ENCODE measurements at regions not wholly inside any gene's neighbourhood (a gene's known extent, or its start where the extent isn't known, plus 50 kb on each side); places are given as distances from the start of the nearest gene placed in this dataset.

DNA sequence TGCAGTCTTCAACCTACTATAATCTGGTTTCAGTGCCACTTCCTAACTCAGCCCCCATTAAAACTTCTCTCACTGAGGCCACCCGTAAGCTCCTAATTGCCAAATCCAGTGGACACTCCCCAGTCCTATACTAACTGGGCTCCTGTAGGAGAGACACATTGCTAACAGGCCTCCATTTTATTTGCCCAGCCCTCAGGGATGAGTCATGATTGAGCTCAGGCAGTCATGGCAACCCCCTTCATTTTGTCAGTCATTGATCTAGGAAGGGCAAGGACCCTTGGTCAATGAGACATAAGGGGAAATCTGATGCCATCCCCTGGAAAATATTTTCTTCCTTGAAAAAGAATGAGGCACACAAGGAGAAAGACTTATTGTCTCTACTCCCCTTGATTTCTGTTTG, 70.1 kb upstream of the HIF1A start:
- no peaks in the 10 kb centered on the region for H3K27me3 ChIP-seq (ENCODE audit: control insufficient read depth in 1 of 2, insufficient read depth in 2 of 2, low read length in 2 of 2)

DNA sequence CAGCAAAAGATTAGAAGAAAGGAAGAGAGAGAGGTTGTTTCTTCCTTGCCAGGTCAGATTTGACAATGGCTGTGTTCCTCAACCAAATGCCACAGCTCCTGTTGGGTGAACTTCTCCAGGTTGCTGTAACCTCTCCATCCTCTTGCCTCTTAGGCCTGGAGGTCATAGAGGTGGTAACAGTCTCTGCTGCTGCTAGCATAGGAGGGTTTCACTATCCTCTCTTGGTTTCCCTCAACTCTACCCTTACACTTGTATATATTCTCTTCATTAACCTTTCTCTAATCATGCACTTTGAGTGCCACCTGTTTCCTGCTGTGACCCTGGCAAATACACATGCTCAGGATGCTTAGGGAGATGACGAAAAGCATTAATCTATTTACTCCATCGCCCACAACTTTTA, 67.7 kb upstream of the HIF1A start:
- H3K4me3 ChIP-seq (ENCODE audit: low read depth in 1 of 2, low read length in 2 of 2): no peak overlapping the region
- H3K27me3 ChIP-seq (ENCODE audit: control insufficient read depth in 1 of 2, insufficient read depth in 2 of 2, low read length in 2 of 2): no peaks in the 10 kb centered on the region
- H3K36me3 ChIP-seq (ENCODE audit: control insufficient read depth in 1 of 2, insufficient read depth in 2 of 2, low read length in 2 of 2): no peaks in the 10 kb centered on the region
- H3K9ac ChIP-seq (ENCODE audit: low read depth in 1 of 2, low read length in 2 of 2): no peak overlapping the region
- H3K9me3 ChIP-seq (ENCODE audit: control insufficient read depth in 1 of 2, low read length in 2 of 2): no peaks in the 10 kb centered on the region
- no peak overlapping the region for H3K27ac ChIP-seq (ENCODE audit: low read depth, low read length)
- H3K4me1 ChIP-seq (ENCODE audit: control insufficient read depth in 1 of 2, insufficient read depth in 2 of 2, low read length in 2 of 2): peaks cover 3 to 5% of the 10 kb centered on the region in 2 donors

More for the DNA sequence above, 70.1 kb upstream of the HIF1A start:
- no peaks in the 10 kb centered on the region for H3K9me3 ChIP-seq (ENCODE audit: control insufficient read depth in 1 of 2, low read length in 2 of 2)
- H3K4me1 ChIP-seq (ENCODE audit: control insufficient read depth in 1 of 2, insufficient read depth in 2 of 2, low read length in 2 of 2): no peaks in the 10 kb centered on the region
- H3K4me3 ChIP-seq (ENCODE audit: low read depth in 1 of 2, low read length in 2 of 2): no peak overlapping the region
- H3K27ac ChIP-seq (ENCODE audit: low read depth, low read length): no peak overlapping the region
- H3K36me3 ChIP-seq (ENCODE audit: control insufficient read depth in 1 of 2, insufficient read depth in 2 of 2, low read length in 2 of 2): no peaks in the 10 kb centered on the region
- H3K9ac ChIP-seq (ENCODE audit: low read depth in 1 of 2, low read length in 2 of 2): no peak overlapping the region

DNA sequence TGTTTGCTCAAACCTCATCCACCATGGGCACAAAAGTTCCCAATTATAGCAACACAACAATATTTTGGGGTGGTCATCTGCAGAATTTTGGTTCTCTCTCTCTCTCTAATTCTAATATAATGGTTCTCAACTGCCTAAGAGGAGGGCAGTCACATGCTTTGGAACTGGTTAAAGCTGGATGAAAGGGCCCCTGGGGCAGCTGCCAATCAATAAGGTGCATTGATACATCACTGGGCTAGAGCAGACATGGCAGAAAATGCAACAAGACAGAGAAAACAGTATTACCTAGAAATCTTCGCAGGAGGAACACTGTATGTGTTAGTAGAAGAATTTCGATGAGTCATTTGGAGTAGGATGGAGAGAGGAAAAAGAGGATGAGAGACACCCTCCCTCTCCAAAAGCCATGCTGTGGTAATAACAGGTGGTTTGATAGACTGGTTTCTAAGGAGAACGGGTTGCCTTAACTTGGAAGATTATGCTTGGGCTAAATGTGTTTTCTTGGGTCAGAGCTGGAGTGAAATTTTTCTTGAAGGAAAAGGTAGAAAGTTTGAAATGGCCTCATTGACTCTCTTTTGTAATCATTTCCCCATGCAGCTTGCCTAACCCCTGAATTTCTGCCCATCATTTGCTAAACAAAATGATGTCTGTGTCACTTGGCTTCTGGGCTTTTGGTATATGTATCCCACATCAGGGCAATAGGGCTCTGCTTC, 67.1 kb upstream of the HIF1A start:
- Histone ChIP-seq H3K9me3 (ENCODE audit: control insufficient read depth in 1 of 2, low read length in 2 of 2) (no peaks in the 10 kb centered on the region), H3K9ac (ENCODE audit: low read depth in 1 of 2, low read length in 2 of 2) (no peak overlapping the region), H3K36me3 (ENCODE audit: control insufficient read depth in 1 of 2, insufficient read depth in 2 of 2, low read length in 2 of 2) (no peaks in the 10 kb centered on the region), H3K4me3 (ENCODE audit: low read depth in 1 of 2, low read length in 2 of 2) (no peak overlapping the region), H3K27me3 (ENCODE audit: control insufficient read depth in 1 of 2, insufficient read depth in 2 of 2, low read length in 2 of 2) (no peaks in the 10 kb centered on the region), H3K27ac (ENCODE audit: low read depth, low read length) (no peak overlapping the region), H3K4me1 (ENCODE audit: control insufficient read depth in 1 of 2, insufficient read depth in 2 of 2, low read length in 2 of 2) (peaks cover 3 to 5% of the 10 kb centered on the region in 2 donors)

DNA sequence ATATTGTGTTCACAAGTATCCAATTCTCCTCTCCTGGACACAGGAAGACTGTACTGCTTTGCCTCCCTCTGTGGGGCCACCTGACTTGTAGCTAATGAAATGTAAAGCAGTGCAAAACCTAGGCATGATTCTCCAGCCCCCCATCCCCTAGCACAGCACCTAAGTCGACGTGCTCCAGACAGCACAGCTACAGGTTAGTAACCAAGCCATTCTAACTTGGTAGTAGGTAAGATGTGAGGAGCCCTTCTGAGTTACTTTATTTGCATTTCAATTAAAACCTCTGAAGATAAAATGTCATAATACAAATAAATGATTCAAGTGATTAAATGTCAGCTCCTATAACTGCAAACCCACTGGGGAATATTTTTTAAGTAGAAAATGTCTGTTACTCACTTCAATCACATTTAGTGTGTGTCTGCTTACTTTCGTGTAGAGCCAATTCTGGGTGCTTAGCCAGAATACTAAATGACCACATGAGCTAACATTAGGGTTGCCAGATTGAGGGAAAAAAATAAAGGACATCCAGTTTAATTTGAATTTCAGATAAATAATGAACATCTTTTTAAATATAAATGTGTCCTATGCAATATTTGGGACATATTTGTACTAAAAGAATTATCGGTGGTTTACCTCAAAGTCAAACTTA, 64.8 kb upstream of the HIF1A start:
- Histone ChIP-seq H3K27ac (ENCODE audit: low read depth, low read length) (no peak overlapping the region), H3K27me3 (ENCODE audit: control insufficient read depth in 1 of 2, insufficient read depth in 2 of 2, low read length in 2 of 2) (no peaks in the 10 kb centered on the region), H3K4me1 (ENCODE audit: control insufficient read depth in 1 of 2, insufficient read depth in 2 of 2, low read length in 2 of 2) (peaks cover 3 to 5% of the 10 kb centered on the region in 2 donors), H3K36me3 (ENCODE audit: control insufficient read depth in 1 of 2, insufficient read depth in 2 of 2, low read length in 2 of 2) (no peaks in the 10 kb centered on the region), H3K4me3 (ENCODE audit: low read depth in 1 of 2, low read length in 2 of 2) (no peak overlapping the region), H3K9me3 (ENCODE audit: control insufficient read depth in 1 of 2, low read length in 2 of 2) (no peaks in the 10 kb centered on the region), H3K9ac (ENCODE audit: low read depth in 1 of 2, low read length in 2 of 2) (no peak overlapping the region)

DNA sequence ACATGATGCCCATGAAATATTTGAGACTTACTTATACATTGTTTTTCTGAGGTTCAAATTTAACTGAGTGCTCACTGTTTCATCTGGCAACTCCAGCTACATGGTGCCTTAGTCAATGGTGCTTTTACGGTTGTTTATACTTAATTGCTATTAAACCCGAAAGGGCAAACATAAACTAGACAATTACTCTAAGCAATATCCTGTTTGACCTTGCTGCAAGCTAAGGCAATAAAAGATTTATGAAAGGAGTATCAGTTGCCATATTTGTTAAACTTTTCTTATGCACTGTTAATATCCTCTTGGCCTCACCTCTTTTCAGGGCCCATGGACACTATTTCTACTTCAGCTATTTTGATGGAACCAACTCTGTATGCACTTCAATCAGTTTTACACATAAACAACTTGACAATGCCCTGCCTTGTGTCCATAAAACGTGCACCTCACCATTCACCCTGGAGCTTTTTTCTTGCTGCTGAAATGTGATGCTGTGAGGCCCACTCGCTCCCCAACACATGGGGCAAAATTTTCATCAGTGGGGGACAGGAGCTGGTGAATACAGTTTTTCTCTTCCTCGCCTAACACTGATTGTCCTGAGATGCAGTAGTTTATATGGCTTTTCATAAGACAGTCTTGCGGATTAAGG, 64.1 kb upstream of the HIF1A start:
- no peak overlapping the region for H3K4me3 ChIP-seq (ENCODE audit: low read depth in 1 of 2, low read length in 2 of 2)
- no peak overlapping the region for H3K27ac ChIP-seq (ENCODE audit: low read depth, low read length)
- H3K9ac ChIP-seq (ENCODE audit: low read depth in 1 of 2, low read length in 2 of 2): no peak overlapping the region
- no peaks in the 10 kb centered on the region for H3K9me3 ChIP-seq (ENCODE audit: control insufficient read depth in 1 of 2, low read length in 2 of 2)
- peaks cover 3 to 5% of the 10 kb centered on the region in 2 donors for H3K4me1 ChIP-seq (ENCODE audit: control insufficient read depth in 1 of 2, insufficient read depth in 2 of 2, low read length in 2 of 2)
- no peaks in the 10 kb centered on the region for H3K36me3 ChIP-seq (ENCODE audit: control insufficient read depth in 1 of 2, insufficient read depth in 2 of 2, low read length in 2 of 2)
- no peaks in the 10 kb centered on the region for H3K27me3 ChIP-seq (ENCODE audit: control insufficient read depth in 1 of 2, insufficient read depth in 2 of 2, low read length in 2 of 2)

DNA sequence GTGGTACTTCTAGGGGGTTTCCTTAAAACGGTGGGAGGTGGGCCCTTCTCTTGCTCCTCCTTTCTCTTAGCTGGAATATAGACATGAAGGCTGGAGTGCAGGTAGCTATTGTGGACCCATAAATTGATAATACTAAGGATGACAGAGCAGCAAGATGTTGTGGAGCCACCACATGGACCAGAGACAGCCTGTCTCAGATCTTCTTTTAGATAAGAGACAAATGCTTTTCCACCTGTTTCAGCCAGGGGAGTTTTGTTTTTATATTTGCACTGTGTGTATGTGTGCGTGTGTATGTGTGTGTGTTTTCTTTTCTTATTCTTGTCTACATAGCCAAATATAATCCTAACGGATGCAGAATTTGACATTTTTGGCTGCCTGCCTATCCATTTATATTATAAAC, 62.9 kb upstream of the HIF1A start:
- Histone ChIP-seq H3K9me3 (ENCODE audit: control insufficient read depth in 1 of 2, low read length in 2 of 2) (no peaks in the 10 kb centered on the region), H3K9ac (ENCODE audit: low read depth in 1 of 2, low read length in 2 of 2) (no peak overlapping the region), H3K27ac (ENCODE audit: low read depth, low read length) (no peak overlapping the region), H3K36me3 (ENCODE audit: control insufficient read depth in 1 of 2, insufficient read depth in 2 of 2, low read length in 2 of 2) (no peaks in the 10 kb centered on the region), H3K4me1 (ENCODE audit: control insufficient read depth in 1 of 2, insufficient read depth in 2 of 2, low read length in 2 of 2) (peaks cover 3 to 5% of the 10 kb centered on the region in 2 donors), H3K27me3 (ENCODE audit: control insufficient read depth in 1 of 2, insufficient read depth in 2 of 2, low read length in 2 of 2) (no peaks in the 10 kb centered on the region), H3K4me3 (ENCODE audit: low read depth in 1 of 2, low read length in 2 of 2) (no peak overlapping the region)

DNA sequence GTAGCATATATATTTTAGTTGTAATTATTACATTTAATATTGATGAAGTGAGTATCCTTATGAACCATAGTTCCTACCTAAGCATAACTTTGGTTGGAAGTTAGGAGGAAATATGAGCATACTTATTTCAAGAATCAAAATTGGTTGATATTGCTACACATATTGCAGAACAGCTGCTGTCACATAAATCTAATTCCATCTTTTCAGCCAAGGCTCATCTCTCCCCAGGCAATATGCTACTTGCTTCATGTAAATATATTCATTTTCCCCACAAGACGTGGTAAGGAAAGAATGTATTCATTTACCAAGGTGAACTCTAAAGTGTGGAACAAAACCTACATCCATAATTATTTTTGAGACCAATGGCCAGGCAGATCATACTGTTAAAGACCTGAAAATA, 62.5 kb upstream of the HIF1A start:
- Histone ChIP-seq H3K27me3 (ENCODE audit: control insufficient read depth in 1 of 2, insufficient read depth in 2 of 2, low read length in 2 of 2) (no peaks in the 10 kb centered on the region), H3K9me3 (ENCODE audit: control insufficient read depth in 1 of 2, low read length in 2 of 2) (no peaks in the 10 kb centered on the region), H3K27ac (ENCODE audit: low read depth, low read length) (no peak overlapping the region), H3K36me3 (ENCODE audit: control insufficient read depth in 1 of 2, insufficient read depth in 2 of 2, low read length in 2 of 2) (no peaks in the 10 kb centered on the region), H3K4me3 (ENCODE audit: low read depth in 1 of 2, low read length in 2 of 2) (no peak overlapping the region), H3K4me1 (ENCODE audit: control insufficient read depth in 1 of 2, insufficient read depth in 2 of 2, low read length in 2 of 2) (peaks cover 3 to 7% of the 10 kb centered on the region in 2 donors), H3K9ac (ENCODE audit: low read depth in 1 of 2, low read length in 2 of 2) (no peak overlapping the region)

DNA sequence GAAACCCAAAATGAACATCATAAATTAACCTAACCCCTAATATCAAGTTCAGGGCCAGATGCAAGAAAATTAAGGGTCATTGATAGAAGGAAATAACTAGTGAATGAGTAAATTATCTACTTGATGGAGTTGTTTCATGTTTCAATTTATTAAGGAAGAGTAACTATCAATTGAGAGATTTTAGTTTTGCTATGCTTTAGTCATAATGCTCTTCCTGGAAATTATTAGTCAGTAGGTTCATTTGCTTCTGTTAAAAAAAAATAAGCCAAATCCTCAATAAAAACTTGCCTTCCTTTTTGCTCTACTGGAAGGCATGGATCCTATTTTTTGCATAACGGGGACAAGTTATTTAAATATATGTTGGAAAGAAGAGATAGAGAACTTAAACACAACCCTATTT, 59.0 kb upstream of the HIF1A start:
- Histone ChIP-seq H3K9me3 (ENCODE audit: control insufficient read depth in 1 of 2, low read length in 2 of 2) (no peaks in the 10 kb centered on the region), H3K4me3 (ENCODE audit: low read depth in 1 of 2, low read length in 2 of 2) (no peak overlapping the region), H3K27me3 (ENCODE audit: control insufficient read depth in 1 of 2, insufficient read depth in 2 of 2, low read length in 2 of 2) (no peaks in the 10 kb centered on the region), H3K27ac (ENCODE audit: low read depth, low read length) (no peak overlapping the region), H3K36me3 (ENCODE audit: control insufficient read depth in 1 of 2, insufficient read depth in 2 of 2, low read length in 2 of 2) (no peaks in the 10 kb centered on the region), H3K4me1 (ENCODE audit: control insufficient read depth in 1 of 2, insufficient read depth in 2 of 2, low read length in 2 of 2) (peaks cover under 1 to 15% of the 10 kb centered on the region in 2 donors), H3K9ac (ENCODE audit: low read depth in 1 of 2, low read length in 2 of 2) (no peak overlapping the region)

DNA sequence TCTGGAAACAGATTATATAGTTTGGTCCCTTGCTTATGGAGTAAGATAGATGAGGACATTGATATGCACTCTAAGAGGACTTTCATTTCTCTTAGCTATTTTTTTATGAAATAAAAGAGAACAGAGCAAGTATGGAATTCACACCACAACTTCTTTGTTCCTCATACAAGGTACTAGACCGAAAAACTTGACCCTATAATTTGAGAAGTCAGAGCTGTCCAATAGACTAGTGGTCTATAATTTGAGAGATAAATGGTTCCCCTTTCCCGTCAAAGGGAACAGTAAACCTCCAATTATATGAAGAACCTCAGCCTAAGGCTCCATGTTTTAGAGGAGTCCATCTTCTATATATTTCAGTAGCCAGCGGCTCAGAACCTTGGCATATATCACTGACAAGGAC, 58.5 kb upstream of the HIF1A start:
- H3K27ac ChIP-seq (ENCODE audit: low read depth, low read length): no peak overlapping the region
- no peaks in the 10 kb centered on the region for H3K9me3 ChIP-seq (ENCODE audit: control insufficient read depth in 1 of 2, low read length in 2 of 2)
- no peaks in the 10 kb centered on the region for H3K36me3 ChIP-seq (ENCODE audit: control insufficient read depth in 1 of 2, insufficient read depth in 2 of 2, low read length in 2 of 2)
- no peak overlapping the region for H3K9ac ChIP-seq (ENCODE audit: low read depth in 1 of 2, low read length in 2 of 2)
- H3K4me1 ChIP-seq (ENCODE audit: control insufficient read depth in 1 of 2, insufficient read depth in 2 of 2, low read length in 2 of 2): peaks cover 0 to 14% of the 10 kb centered on the region in 2 donors
- no peak overlapping the region for H3K4me3 ChIP-seq (ENCODE audit: low read depth in 1 of 2, low read length in 2 of 2)
- no peaks in the 10 kb centered on the region for H3K27me3 ChIP-seq (ENCODE audit: control insufficient read depth in 1 of 2, insufficient read depth in 2 of 2, low read length in 2 of 2)

DNA sequence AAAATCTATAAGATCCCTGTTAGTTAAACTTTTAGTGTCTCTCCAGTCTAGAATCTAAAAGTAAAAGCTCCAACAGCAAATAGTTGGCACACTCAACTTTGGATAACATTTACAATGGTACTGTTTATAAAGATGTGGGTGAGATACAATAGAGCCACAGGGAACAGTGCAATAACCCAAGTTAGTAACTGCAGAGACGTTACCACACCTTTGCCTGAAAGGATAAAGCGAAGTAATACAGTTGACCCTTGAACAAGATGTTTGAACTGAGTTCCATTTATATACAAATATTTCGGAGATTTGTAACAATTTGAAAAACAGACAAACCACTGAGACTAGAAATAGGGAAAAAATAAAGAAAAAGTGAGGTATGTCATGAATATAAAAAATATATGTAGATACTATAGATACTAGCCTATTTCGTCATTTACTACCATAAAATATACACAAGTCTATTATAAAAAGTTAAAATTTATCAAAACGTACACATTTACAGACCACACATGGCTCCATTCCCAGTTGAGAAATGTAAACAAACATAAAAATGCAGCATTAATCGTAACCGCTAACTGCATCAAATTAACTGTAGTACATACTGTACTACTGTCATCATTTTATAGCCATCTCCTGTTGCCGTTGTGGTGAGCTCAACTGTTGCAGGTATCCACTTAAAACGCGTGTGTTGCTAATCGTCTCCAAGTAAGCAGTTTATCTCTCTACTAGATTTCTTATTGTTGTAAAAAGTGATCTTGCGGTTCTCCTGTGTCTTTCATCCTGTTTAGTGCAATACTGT, 56.5 kb upstream of the HIF1A start:
- H3K4me3 ChIP-seq (ENCODE audit: low read depth in 1 of 2, low read length in 2 of 2): no peak overlapping the region
- H3K9me3 ChIP-seq (ENCODE audit: control insufficient read depth in 1 of 2, low read length in 2 of 2): no peaks in the 10 kb centered on the region

More for the DNA sequence above, 56.5 kb upstream of the HIF1A start:
- Histone ChIP-seq H3K36me3 (ENCODE audit: control insufficient read depth in 1 of 2, insufficient read depth in 2 of 2, low read length in 2 of 2) (no peaks in the 10 kb centered on the region), H3K9ac (ENCODE audit: low read depth in 1 of 2, low read length in 2 of 2) (no peak overlapping the region), H3K27ac (ENCODE audit: low read depth, low read length) (no peak overlapping the region), H3K27me3 (ENCODE audit: control insufficient read depth in 1 of 2, insufficient read depth in 2 of 2, low read length in 2 of 2) (no peaks in the 10 kb centered on the region), H3K4me1 (ENCODE audit: control insufficient read depth in 1 of 2, insufficient read depth in 2 of 2, low read length in 2 of 2) (peaks cover 0 to 14% of the 10 kb centered on the region in 2 donors)

All from duodenal mucosa (tissue), 2 donors.